ENCODE measurements at regions not wholly inside any gene's neighbourhood (a gene's known extent, or its start where the extent isn't known, plus 50 kb on each side); places are given as distances from the start of the nearest gene placed in this dataset.
"Not testable (repeated sequence)": the region's sequence is repeated elsewhere in the genome, so short reads cannot be mapped to it uniquely, and the experiment has no call there.

GRCh38 chr7:119720541-119720940 lies 552.4 kb upstream of the KCND2 start:
- DNase-seq = no peak
- H3K9me3 ChIP-seq (ENCODE audit: control insufficient read depth, low read depth, low read length) = no peaks in the 10 kb centered on the region
- 0% methylated on average over 1 of the region's 1 CpG for WGBS (ENCODE audit: insufficient coverage, low lambda C conversion rate)

GRCh38 chr7:119724041-119724792 lies 548.8 kb upstream of the KCND2 start:
- no peaks in the 10 kb centered on the region for H3K27me3 ChIP-seq (ENCODE audit: control insufficient read depth, insufficient read depth, low read length)
- 100% methylated on average over 1 of the region's 13 CpGs for WGBS (ENCODE audit: insufficient coverage, low lambda C conversion rate)
- no peaks in the 10 kb centered on the region for H3K4me1 ChIP-seq (ENCODE audit: control insufficient read depth, insufficient read depth, low read length)
- H3K4me3 ChIP-seq (ENCODE audit: low read length) = no peak overlapping the region
- DNase-seq = no peak
- H3K9me3 ChIP-seq (ENCODE audit: control insufficient read depth, low read depth, low read length) = no peaks in the 10 kb centered on the region
- H3K36me3 ChIP-seq (ENCODE audit: control insufficient read depth, insufficient read depth, low read length) = no peaks in the 10 kb centered on the region
- H3K27ac ChIP-seq (ENCODE audit: low read length) = no peak overlapping the region

More at GRCh38 chr7:119720541-119720940, 552.4 kb upstream of the KCND2 start:
- Histone ChIP-seq H3K4me3 (ENCODE audit: low read length) (no peak overlapping the region), H3K36me3 (ENCODE audit: control insufficient read depth, insufficient read depth, low read length) (no peaks in the 10 kb centered on the region), H3K27me3 (ENCODE audit: control insufficient read depth, insufficient read depth, low read length) (no peaks in the 10 kb centered on the region), H3K27ac (ENCODE audit: low read length) (no peak overlapping the region), H3K4me1 (ENCODE audit: control insufficient read depth, insufficient read depth, low read length) (no peaks in the 10 kb centered on the region)

GRCh38 chr7:119733127-119733879 lies 539.7 kb upstream of the KCND2 start:
- WGBS (ENCODE audit: insufficient coverage, low lambda C conversion rate) = 33% methylated on average over 1 of the region's 4 CpGs
- no peaks in the 10 kb centered on the region for H3K27me3 ChIP-seq (ENCODE audit: control insufficient read depth, insufficient read depth, low read length)
- no peak overlapping the region for H3K27ac ChIP-seq (ENCODE audit: low read length)
- H3K4me3 ChIP-seq (ENCODE audit: low read length) = no peak overlapping the region
- DNase-seq = no peak
- no peaks in the 10 kb centered on the region for H3K36me3 ChIP-seq (ENCODE audit: control insufficient read depth, insufficient read depth, low read length)
- H3K4me1 ChIP-seq (ENCODE audit: control insufficient read depth, insufficient read depth, low read length) = no peaks in the 10 kb centered on the region
- H3K9me3 ChIP-seq (ENCODE audit: control insufficient read depth, low read depth, low read length) = no peaks in the 10 kb centered on the region

- Histone ChIP-seq H3K4me3 (ENCODE audit: low read length) (no peak overlapping the region), H3K36me3 (ENCODE audit: control insufficient read depth, insufficient read depth, low read length) (no peaks in the 10 kb centered on the region), H3K9me3 (ENCODE audit: control insufficient read depth, low read depth, low read length) (no peaks in the 10 kb centered on the region), H3K27me3 (ENCODE audit: control insufficient read depth, insufficient read depth, low read length) (no peaks in the 10 kb centered on the region), H3K27ac (ENCODE audit: low read length) (no peak overlapping the region), H3K4me1 (ENCODE audit: control insufficient read depth, insufficient read depth, low read length) (no peaks in the 10 kb centered on the region)
- DNase-seq = no peak
Observed at GRCh38 chr7:119737390-119737789, 535.6 kb upstream of the KCND2 start.

- not testable (repeated sequence) for H3K9me3 ChIP-seq (ENCODE audit: control insufficient read depth, low read depth, low read length); H3K4me3 ChIP-seq (ENCODE audit: low read length); H3K36me3 ChIP-seq (ENCODE audit: control insufficient read depth, insufficient read depth, low read length); H3K4me1 ChIP-seq (ENCODE audit: control insufficient read depth, insufficient read depth, low read length); DNase-seq; H3K27me3 ChIP-seq (ENCODE audit: control insufficient read depth, insufficient read depth, low read length); H3K27ac ChIP-seq (ENCODE audit: low read length)
- WGBS (ENCODE audit: insufficient coverage, low lambda C conversion rate) = no CpG with 5 or more reads among the region's 1 CpG
Observed at GRCh38 chr7:119745280-119745679, 527.7 kb upstream of the KCND2 start.

- H3K9me3 ChIP-seq (ENCODE audit: control insufficient read depth, low read depth, low read length) = no peaks in the 10 kb centered on the region
- WGBS (ENCODE audit: insufficient coverage, low lambda C conversion rate) = no CpG with 5 or more reads among the region's 1 CpG
- no peak for DNase-seq
- no peak overlapping the region for H3K27ac ChIP-seq (ENCODE audit: low read length)
- H3K27me3 ChIP-seq (ENCODE audit: control insufficient read depth, insufficient read depth, low read length) = no peaks in the 10 kb centered on the region
- no peak overlapping the region for H3K4me3 ChIP-seq (ENCODE audit: low read length)
- no peaks in the 10 kb centered on the region for H3K4me1 ChIP-seq (ENCODE audit: control insufficient read depth, insufficient read depth, low read length)
- H3K36me3 ChIP-seq (ENCODE audit: control insufficient read depth, insufficient read depth, low read length) = no peaks in the 10 kb centered on the region
Observed at GRCh38 chr7:119748251-119748860, 524.6 kb upstream of the KCND2 start.

- Histone ChIP-seq H3K9me3 (ENCODE audit: control insufficient read depth, low read depth, low read length) (no peaks in the 10 kb centered on the region), H3K27ac (ENCODE audit: low read length) (no peak overlapping the region), H3K4me1 (ENCODE audit: control insufficient read depth, insufficient read depth, low read length) (no peaks in the 10 kb centered on the region), H3K36me3 (ENCODE audit: control insufficient read depth, insufficient read depth, low read length) (no peaks in the 10 kb centered on the region), H3K27me3 (ENCODE audit: control insufficient read depth, insufficient read depth, low read length) (no peaks in the 10 kb centered on the region), H3K4me3 (ENCODE audit: low read length) (no peak overlapping the region)
- no peak for DNase-seq
- 100% methylated on average over 1 of the region's 2 CpGs for WGBS (ENCODE audit: insufficient coverage, low lambda C conversion rate)
Observed at GRCh38 chr7:119748991-119749390, 524.0 kb upstream of the KCND2 start.

GRCh38 chr7:119756687-119757086 lies 516.3 kb upstream of the KCND2 start:
- H3K4me1 ChIP-seq (ENCODE audit: control insufficient read depth, insufficient read depth, low read length) = no peaks in the 10 kb centered on the region

GRCh38 chr7:119758254-119758653 lies 514.7 kb upstream of the KCND2 start:
- Histone ChIP-seq H3K27me3 (ENCODE audit: control insufficient read depth, insufficient read depth, low read length) (no peaks in the 10 kb centered on the region), H3K4me3 (ENCODE audit: low read length) (no peak overlapping the region), H3K4me1 (ENCODE audit: control insufficient read depth, insufficient read depth, low read length) (no peaks in the 10 kb centered on the region), H3K36me3 (ENCODE audit: control insufficient read depth, insufficient read depth, low read length) (no peaks in the 10 kb centered on the region), H3K9me3 (ENCODE audit: control insufficient read depth, low read depth, low read length) (no peaks in the 10 kb centered on the region), H3K27ac (ENCODE audit: low read length) (no peak overlapping the region)
- DNase-seq = no peak

More at GRCh38 chr7:119756687-119757086, 516.3 kb upstream of the KCND2 start:
- Histone ChIP-seq H3K9me3 (ENCODE audit: control insufficient read depth, low read depth, low read length) (no peaks in the 10 kb centered on the region), H3K27me3 (ENCODE audit: control insufficient read depth, insufficient read depth, low read length) (no peaks in the 10 kb centered on the region), H3K27ac (ENCODE audit: low read length) (no peak overlapping the region), H3K4me3 (ENCODE audit: low read length) (no peak overlapping the region), H3K36me3 (ENCODE audit: control insufficient read depth, insufficient read depth, low read length) (no peaks in the 10 kb centered on the region)
- no peak for DNase-seq

GRCh38 chr7:119761776-119762175 lies 511.2 kb upstream of the KCND2 start:
- no peak for DNase-seq
- no peak overlapping the region for H3K4me3 ChIP-seq (ENCODE audit: low read length)
- WGBS (ENCODE audit: insufficient coverage, low lambda C conversion rate) = 80% methylated on average over 1 of the region's 1 CpG
- H3K36me3 ChIP-seq (ENCODE audit: control insufficient read depth, insufficient read depth, low read length) = no peaks in the 10 kb centered on the region
- no peaks in the 10 kb centered on the region for H3K4me1 ChIP-seq (ENCODE audit: control insufficient read depth, insufficient read depth, low read length)
- H3K27me3 ChIP-seq (ENCODE audit: control insufficient read depth, insufficient read depth, low read length) = no peaks in the 10 kb centered on the region
- H3K27ac ChIP-seq (ENCODE audit: low read length) = no peak overlapping the region
- no peaks in the 10 kb centered on the region for H3K9me3 ChIP-seq (ENCODE audit: control insufficient read depth, low read depth, low read length)

All from large intestine (tissue), 3 donors.